ENCODE measurements at regions not wholly inside any gene's neighbourhood (a gene's known extent, or its start where the extent isn't known, plus 50 kb on each side); places are given as distances from the start of the nearest gene placed in this dataset.
"Not testable (repeated sequence)": the region's sequence is repeated elsewhere in the genome, so short reads cannot be mapped to it uniquely, and the experiment has no call there.

DNA sequence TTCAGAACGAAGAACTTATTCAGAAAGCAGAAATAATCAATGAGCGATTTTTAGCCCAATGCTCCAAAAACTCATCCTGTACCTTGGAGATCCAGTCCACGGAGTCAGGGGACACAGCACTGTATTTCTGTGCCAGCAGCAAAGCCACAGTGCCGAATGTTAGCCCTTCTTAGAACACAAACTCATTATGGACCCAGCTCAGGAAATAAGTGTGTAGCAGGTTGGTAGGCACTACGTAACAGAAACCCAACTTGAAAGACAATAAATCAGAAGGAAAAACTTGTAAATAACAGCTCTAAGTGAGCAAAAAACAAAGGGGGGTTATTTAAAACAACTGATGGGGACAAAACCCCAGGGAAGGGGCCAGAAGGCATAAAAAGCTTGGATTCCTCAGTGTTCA is 112.0 kb upstream of the PRSS1 start:
- WGBS, 2 donors: 49 to 55% methylated on average over 5 of the region's 5 CpGs
- H3K4me3 ChIP-seq: no peak overlapping the region
- DNase-seq: no peak
- no peak for ATAC-seq (ENCODE audit: low FRiP score in 2 of 2)
- H3K27me3 ChIP-seq: no peaks in the 10 kb centered on the region
- no peak overlapping the region for H3K27ac ChIP-seq
- H3K4me1 ChIP-seq: no peaks in the 10 kb centered on the region
- no peaks in the 10 kb centered on the region for H3K36me3 ChIP-seq
- H3K9me3 ChIP-seq: no peaks in the 10 kb centered on the region
- no peak for TF ChIP-seq POLR2AphosphoS5 (IDR thresholded peaks at IDR 0.05)
- no peak for TF ChIP-seq EP300 (IDR thresholded peaks at IDR 0.05)
- TF ChIP-seq POLR2A (IDR thresholded peaks at IDR 0.05): no peak
- TF ChIP-seq, protein P1, sequence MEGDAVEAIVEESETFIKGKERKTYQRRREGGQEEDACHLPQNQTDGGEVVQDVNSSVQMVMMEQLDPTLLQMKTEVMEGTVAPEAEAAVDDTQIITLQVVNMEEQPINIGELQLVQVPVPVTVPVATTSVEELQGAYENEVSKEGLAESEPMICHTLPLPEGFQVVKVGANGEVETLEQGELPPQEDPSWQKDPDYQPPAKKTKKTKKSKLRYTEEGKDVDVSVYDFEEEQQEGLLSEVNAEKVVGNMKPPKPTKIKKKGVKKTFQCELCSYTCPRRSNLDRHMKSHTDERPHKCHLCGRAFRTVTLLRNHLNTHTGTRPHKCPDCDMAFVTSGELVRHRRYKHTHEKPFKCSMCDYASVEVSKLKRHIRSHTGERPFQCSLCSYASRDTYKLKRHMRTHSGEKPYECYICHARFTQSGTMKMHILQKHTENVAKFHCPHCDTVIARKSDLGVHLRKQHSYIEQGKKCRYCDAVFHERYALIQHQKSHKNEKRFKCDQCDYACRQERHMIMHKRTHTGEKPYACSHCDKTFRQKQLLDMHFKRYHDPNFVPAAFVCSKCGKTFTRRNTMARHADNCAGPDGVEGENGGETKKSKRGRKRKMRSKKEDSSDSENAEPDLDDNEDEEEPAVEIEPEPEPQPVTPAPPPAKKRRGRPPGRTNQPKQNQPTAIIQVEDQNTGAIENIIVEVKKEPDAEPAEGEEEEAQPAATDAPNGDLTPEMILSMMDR (IDR thresholded peaks at IDR 0.05): no peak

DNA sequence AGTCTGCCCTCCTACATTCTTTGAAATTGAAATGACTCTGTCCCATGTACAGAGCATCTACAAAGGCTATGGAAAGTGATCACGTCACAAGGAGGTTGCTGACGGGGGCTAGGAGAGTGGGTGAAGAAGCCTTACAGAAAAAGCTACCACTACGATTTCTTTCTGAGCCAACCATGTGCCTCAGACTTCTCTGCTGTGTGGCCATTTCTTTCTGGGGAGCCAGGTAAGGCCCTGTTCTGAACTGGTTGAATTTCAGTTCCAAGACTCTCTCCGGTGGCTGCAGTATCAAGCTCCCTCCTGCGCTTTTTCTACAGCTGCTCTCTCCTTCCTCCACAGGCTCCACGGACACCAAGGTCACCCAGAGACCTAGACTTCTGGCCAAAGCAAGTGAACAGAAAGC is 112.5 kb upstream of the PRSS1 start:
- 68 to 78% methylated on average over 6 of the region's 6 CpGs for WGBS, 2 donors
- Histone ChIP-seq H3K27ac (no peak overlapping the region), H3K36me3 (no peaks in the 10 kb centered on the region), H3K9me3 (no peaks in the 10 kb centered on the region), H3K4me1 (no peaks in the 10 kb centered on the region), H3K27me3 (no peaks in the 10 kb centered on the region), H3K4me3 (no peak overlapping the region)
- ATAC-seq (ENCODE audit: low FRiP score in 2 of 2): no peak
- TF ChIP-seq, protein P1 (IDR thresholded peaks at IDR 0.05): no peak
- TF ChIP-seq POLR2A (IDR thresholded peaks at IDR 0.05) (no peak), POLR2AphosphoS5 (IDR thresholded peaks at IDR 0.05) (no peak), EP300 (IDR thresholded peaks at IDR 0.05) (no peak)
- DNase-seq: no peak

DNA sequence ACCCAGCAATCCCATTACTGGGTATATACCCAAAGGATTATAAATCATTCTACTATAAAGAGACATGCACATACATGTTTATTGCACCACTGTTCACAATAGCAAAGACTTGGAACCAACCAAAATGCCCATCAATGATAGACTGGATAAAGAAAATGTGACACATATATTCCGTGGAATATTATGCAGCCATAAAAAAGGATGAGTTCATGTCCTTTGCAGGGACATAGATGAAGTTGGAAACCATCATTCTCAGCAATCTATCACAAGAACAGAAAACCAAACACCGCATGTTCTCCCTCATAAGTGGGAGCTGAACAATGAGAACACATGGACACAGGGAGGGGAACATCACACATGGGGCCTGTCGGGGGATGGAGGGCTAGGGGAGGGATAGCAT is 113.2 kb upstream of the PRSS1 start:
- DNase-seq; H3K4me1 ChIP-seq; H3K36me3 ChIP-seq; H3K27ac ChIP-seq; ATAC-seq (ENCODE audit: low FRiP score in 2 of 2); H3K9me3 ChIP-seq; H3K4me3 ChIP-seq; H3K27me3 ChIP-seq: not testable (repeated sequence)
- WGBS, 2 donors: 84 to 96% methylated on average over 3 of the region's 3 CpGs

DNA sequence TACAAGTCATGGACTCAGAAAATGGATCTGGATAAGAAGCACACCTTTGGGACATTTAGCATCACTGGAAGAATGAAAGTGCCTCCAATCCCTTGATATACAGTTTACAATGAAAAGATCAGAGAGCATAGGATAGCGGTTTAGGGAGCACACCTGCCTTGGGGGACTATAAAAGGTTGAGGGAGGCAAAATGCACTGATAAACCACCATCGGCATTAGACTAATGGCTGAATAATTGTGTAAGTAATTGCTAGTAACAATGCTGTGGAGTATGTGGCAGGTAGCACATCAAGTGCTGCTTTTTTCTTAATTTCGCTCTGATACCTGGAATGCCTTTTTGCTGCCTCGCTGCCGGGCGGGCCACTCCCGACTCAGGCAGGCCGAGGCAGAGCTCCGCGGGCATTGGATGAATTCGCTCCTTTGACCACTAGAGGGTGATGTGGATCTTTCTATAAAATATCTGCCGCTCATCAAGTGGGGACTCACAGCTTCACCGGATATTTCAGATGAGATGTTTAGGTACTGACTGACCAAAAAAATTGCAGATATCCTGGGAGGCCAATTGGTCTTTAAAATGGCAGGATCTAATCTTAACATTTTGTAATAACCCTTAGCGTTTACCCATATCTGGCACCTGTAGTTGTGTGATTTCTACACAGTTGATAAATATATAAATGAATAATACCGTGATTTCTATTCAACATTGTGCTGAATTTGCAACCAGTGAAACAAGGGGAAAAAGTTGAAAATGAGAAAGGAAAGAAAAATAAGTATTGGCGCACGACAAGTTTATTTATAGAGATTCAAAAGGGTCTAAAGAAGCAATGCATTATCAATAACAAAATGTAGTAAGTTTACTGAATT is 116.8 kb upstream of the PRSS1 start:
- no peaks in the 10 kb centered on the region for H3K36me3 ChIP-seq
- H3K27me3 ChIP-seq: no peaks in the 10 kb centered on the region
- no peaks in the 10 kb centered on the region for H3K9me3 ChIP-seq
- H3K4me3 ChIP-seq: no peak overlapping the region
- DNase-seq: peak; percentile 47 to 57
- H3K27ac ChIP-seq: no peak overlapping the region
- 28 to 30% methylated on average over 17 of the region's 17 CpGs for WGBS, 2 donors
- TF ChIP-seq POLR2A (IDR thresholded peaks at IDR 0.05) (no peak), EP300 (IDR thresholded peaks at IDR 0.05) (peak in 1 of 4 donors; percentile 6), POLR2AphosphoS5 (IDR thresholded peaks at IDR 0.05) (no peak)
- TF ChIP-seq, protein P1 (IDR thresholded peaks at IDR 0.05): peak; percentile 51 to 78 (median 68)
- H3K4me1 ChIP-seq: no peaks in the 10 kb centered on the region
- ATAC-seq (ENCODE audit: low FRiP score in 2 of 2): peak; percentile 67 to 89

DNA sequence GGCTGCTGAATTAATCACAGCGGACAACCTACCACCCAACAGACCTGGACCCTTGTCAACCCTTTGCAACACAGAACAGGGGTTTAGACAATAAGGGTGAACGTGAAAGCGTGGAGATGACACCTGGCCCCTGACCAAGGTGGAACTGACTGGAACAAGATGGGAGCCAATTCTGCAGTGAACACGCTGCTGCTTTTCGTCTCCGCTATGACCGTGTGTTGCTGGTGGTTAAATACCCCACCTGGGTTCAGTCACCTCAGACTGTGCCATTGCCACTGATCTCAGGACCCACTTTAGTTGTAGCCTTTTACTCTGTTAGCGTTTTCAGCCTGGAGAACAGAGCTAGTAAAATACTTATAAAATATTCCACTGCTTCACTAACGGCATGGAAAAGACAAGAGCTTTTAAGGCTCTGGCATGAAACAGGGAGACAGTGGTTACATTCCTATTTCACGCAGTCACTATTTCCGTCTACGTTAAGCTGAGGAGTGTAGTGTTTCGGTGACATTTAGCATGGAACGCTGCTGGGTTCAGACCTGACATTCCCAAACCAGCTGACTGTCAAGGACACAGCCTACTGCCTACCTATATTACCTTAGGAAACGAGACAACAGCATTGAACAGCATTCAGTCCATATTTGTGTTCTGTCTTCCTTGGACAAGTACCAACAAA is 119.5 kb upstream of the PRSS1 start:
- no peaks in the 10 kb centered on the region for H3K4me1 ChIP-seq
- 63 to 74% methylated on average over 15 of the region's 15 CpGs for WGBS, 2 donors
- H3K27me3 ChIP-seq: no peaks in the 10 kb centered on the region
- DNase-seq (no peak), ATAC-seq (ENCODE audit: low FRiP score in 2 of 2) (no peak)
- TF ChIP-seq POLR2A (IDR thresholded peaks at IDR 0.05) (no peak), POLR2AphosphoS5 (IDR thresholded peaks at IDR 0.05) (no peak), EP300 (IDR thresholded peaks at IDR 0.05) (no peak)
- TF ChIP-seq, protein P1 (IDR thresholded peaks at IDR 0.05): no peak
- H3K4me3 ChIP-seq: no peak overlapping the region
- no peak overlapping the region for H3K27ac ChIP-seq
- H3K9me3 ChIP-seq: no peaks in the 10 kb centered on the region
- H3K36me3 ChIP-seq: no peaks in the 10 kb centered on the region

All from upper lobe of left lung (tissue), 6 donors.